ENCODE measurements at regions not wholly inside any gene's neighbourhood (a gene's known extent, or its start where the extent isn't known, plus 50 kb on each side); places are given as distances from the start of the nearest gene placed in this dataset.
A peak's percentile ranks its signal among the peaks of the same experiment; 100 is the strongest.

DNA sequence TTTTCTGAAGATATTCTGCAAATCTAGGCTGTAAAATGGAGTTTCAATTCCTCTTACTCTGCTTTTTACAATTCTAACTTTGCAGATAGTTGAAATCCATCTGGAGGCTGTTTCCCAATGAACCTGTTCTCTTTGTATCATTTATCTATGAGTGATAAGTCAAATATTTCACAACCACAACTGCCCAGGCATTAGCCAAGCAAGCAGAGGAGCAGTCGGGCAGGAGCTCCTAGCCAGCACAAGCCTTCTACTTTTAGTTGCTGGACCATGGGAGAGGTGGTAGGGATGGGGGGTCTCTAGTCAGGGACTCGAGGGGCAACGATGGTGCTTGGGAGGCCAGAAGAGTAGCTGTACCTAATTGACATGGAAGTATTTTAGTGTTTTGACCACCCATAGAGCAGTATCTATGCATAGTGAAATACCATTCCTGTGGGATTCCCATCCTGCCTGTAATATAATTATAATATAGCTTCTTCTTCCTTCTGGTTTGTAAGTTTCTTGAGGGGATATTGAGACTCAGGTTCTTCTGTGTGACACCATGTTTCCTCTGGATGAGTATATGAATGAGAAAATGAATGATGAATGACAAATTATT lies 353.5 kb upstream of the IL12A start:
- TF ChIP-seq ESRRG (CRISPR knock-in tag; IDR thresholded peaks at IDR 0.05), result no peak
- no peak for TF ChIP-seq CSDC2 (CRISPR knock-in tag; IDR thresholded peaks at IDR 0.05)
- TF ChIP-seq ZNF70 (CRISPR knock-in tag; IDR thresholded peaks at IDR 0.05), result no peak
- TF ChIP-seq TCF4 (CRISPR knock-in tag; IDR thresholded peaks at IDR 0.05; ENCODE audit: borderline replicate concordance), result no peak
- TF ChIP-seq RARB (CRISPR knock-in tag; IDR thresholded peaks at IDR 0.05), result no peak
- ATAC-seq, result peak; percentile 55

DNA sequence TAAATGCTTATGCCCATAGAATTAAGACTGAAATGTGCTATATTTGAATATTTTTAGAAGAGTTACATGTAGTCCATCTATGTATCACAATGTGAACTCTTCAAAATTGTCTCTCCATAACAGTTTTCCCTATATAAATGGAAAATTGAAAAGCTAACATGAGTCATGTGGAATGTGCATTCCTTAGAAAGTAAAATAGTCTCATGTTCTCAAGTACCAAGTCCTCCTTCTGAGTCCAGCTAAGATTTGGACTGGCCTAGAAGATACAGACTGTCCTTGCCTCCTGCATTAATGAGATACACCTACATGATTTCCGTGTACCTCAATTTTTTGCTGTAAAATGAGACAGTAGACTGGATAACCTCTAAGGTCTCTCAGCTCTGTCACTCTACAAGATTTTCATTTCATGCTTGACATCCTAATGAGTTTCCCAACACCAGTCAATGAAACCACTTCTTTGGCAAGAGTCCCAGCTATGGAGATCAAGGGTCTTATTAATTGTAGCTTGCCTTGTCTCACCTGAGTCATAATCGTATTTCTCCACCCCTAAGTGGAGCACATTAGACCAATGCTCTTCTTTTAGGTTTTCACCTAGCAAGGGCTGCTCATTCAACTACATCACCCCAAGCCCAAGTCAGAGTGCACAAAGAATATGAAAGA lies 350.6 kb upstream of the IL12A start:
- TF ChIP-seq ZFP3 (CRISPR knock-in tag; IDR thresholded peaks at IDR 0.05) (no peak), ARNTL (CRISPR knock-in tag; IDR thresholded peaks at IDR 0.05; ENCODE audit: borderline replicate concordance, low read depth) (no peak), ZNF8 (CRISPR knock-in tag; IDR thresholded peaks at IDR 0.05) (no peak), SNAI2 (CRISPR knock-in tag; IDR thresholded peaks at IDR 0.05) (no peak), RARB (CRISPR knock-in tag; IDR thresholded peaks at IDR 0.05) (no peak)
- TF ChIP-seq, protein P1, sequence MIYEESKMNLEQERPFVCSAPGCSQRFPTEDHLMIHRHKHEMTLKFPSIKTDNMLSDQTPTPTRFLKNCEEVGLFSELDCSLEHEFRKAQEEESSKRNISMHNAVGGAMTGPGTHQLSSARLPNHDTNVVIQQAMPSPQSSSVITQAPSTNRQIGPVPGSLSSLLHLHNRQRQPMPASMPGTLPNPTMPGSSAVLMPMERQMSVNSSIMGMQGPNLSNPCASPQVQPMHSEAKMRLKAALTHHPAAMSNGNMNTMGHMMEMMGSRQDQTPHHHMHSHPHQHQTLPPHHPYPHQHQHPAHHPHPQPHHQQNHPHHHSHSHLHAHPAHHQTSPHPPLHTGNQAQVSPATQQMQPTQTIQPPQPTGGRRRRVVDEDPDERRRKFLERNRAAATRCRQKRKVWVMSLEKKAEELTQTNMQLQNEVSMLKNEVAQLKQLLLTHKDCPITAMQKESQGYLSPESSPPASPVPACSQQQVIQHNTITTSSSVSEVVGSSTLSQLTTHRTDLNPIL (CRISPR knock-in tag; IDR thresholded peaks at IDR 0.05; ENCODE audit: low read depth), result no peak
- TF ChIP-seq, protein P2, sequence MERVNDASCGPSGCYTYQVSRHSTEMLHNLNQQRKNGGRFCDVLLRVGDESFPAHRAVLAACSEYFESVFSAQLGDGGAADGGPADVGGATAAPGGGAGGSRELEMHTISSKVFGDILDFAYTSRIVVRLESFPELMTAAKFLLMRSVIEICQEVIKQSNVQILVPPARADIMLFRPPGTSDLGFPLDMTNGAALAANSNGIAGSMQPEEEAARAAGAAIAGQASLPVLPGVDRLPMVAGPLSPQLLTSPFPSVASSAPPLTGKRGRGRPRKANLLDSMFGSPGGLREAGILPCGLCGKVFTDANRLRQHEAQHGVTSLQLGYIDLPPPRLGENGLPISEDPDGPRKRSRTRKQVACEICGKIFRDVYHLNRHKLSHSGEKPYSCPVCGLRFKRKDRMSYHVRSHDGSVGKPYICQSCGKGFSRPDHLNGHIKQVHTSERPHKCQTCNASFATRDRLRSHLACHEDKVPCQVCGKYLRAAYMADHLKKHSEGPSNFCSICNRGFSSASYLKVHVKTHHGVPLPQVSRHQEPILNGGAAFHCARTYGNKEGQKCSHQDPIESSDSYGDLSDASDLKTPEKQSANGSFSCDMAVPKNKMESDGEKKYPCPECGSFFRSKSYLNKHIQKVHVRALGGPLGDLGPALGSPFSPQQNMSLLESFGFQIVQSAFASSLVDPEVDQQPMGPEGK (CRISPR knock-in tag; IDR thresholded peaks at IDR 0.05; ENCODE audit: borderline replicate concordance), result no peak
- ATAC-seq, result peak; percentile 82

DNA sequence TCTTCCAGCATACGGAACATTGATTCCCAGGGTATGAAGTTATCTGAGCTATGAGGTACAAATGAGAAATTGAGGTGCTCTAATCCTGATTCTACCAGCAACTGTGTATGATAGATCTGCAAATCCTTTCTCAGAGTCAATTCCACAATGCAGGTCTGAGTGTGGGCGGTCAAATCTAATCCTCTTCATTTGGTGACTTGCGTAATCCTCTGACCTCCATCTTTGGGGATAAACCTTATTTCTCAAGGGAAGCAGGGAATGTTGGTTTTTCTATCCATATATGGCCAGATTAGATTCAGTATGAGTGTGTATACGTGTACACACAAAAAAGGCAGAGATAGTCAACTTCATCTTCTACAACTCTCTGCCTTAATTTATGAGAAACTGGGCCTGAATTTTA lies 348.4 kb upstream of the IL12A start:
- TF ChIP-seq, protein P1 (CRISPR knock-in tag; IDR thresholded peaks at IDR 0.05; ENCODE audit: low read depth), result no peak
- no peak for TF ChIP-seq ARNTL (CRISPR knock-in tag; IDR thresholded peaks at IDR 0.05; ENCODE audit: borderline replicate concordance, low read depth)
- TF ChIP-seq, protein P3, sequence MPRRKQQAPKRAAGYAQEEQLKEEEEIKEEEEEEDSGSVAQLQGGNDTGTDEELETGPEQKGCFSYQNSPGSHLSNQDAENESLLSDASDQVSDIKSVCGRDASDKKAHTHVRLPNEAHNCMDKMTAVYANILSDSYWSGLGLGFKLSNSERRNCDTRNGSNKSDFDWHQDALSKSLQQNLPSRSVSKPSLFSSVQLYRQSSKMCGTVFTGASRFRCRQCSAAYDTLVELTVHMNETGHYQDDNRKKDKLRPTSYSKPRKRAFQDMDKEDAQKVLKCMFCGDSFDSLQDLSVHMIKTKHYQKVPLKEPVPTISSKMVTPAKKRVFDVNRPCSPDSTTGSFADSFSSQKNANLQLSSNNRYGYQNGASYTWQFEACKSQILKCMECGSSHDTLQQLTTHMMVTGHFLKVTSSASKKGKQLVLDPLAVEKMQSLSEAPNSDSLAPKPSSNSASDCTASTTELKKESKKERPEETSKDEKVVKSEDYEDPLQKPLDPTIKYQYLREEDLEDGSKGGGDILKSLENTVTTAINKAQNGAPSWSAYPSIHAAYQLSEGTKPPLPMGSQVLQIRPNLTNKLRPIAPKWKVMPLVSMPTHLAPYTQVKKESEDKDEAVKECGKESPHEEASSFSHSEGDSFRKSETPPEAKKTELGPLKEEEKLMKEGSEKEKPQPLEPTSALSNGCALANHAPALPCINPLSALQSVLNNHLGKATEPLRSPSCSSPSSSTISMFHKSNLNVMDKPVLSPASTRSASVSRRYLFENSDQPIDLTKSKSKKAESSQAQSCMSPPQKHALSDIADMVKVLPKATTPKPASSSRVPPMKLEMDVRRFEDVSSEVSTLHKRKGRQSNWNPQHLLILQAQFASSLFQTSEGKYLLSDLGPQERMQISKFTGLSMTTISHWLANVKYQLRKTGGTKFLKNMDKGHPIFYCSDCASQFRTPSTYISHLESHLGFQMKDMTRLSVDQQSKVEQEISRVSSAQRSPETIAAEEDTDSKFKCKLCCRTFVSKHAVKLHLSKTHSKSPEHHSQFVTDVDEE (CRISPR knock-in tag; IDR thresholded peaks at IDR 0.05), result no peak
- TF ChIP-seq PPARA (CRISPR knock-in tag; IDR thresholded peaks at IDR 0.05; ENCODE audit: borderline replicate concordance), result no peak
- ATAC-seq, result no peak

DNA sequence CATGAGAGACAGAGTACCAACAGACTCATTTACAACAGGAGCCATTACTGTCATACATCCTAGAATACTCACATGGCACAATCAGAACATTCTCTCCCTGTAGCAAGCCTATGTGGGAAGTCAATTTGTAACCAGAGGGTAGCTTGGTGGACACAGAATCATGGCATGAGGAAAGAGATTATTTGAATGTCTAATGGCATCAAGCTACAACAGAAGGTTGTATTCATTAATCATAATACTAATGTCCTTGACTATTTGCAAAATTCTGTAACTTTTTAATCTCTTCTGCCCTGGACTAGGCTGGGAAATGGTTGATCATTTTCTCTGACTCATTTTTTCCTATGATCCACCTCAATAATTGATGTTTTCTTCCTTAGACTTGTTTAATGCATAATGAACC lies 345.2 kb upstream of the IL12A start:
- ATAC-seq, result no peak
- no peak for TF ChIP-seq CSDC2 (CRISPR knock-in tag; IDR thresholded peaks at IDR 0.05)
- TF ChIP-seq PPARA (CRISPR knock-in tag; IDR thresholded peaks at IDR 0.05; ENCODE audit: borderline replicate concordance), result no peak
- no peak for TF ChIP-seq ZNF565 (CRISPR knock-in tag; conservative IDR thresholded peaks at IDR 0.05; ENCODE audit: low read depth)
- TF ChIP-seq ARNTL (CRISPR knock-in tag; IDR thresholded peaks at IDR 0.05; ENCODE audit: borderline replicate concordance, low read depth), result no peak
- TF ChIP-seq, protein P2 (CRISPR knock-in tag; IDR thresholded peaks at IDR 0.05; ENCODE audit: borderline replicate concordance), result no peak
- no peak for TF ChIP-seq TCF4 (CRISPR knock-in tag; IDR thresholded peaks at IDR 0.05; ENCODE audit: borderline replicate concordance)
- no peak for TF ChIP-seq ISL1 (CRISPR knock-in tag; IDR thresholded peaks at IDR 0.05)
- no peak for TF ChIP-seq ZC3H10 (CRISPR knock-in tag; IDR thresholded peaks at IDR 0.05)
- no peak for TF ChIP-seq RARB (CRISPR knock-in tag; IDR thresholded peaks at IDR 0.05)

All from SK-N-SH treated with all-trans-retinoic acid at 6 μM for 48 hours (cell line).